ENCODE measurements at regions not wholly inside any gene's neighbourhood (a gene's known extent, or its start where the extent isn't known, plus 50 kb on each side); places are given as distances from the start of the nearest gene placed in this dataset.
A peak's percentile ranks its signal among the peaks of the same experiment; 100 is the strongest.

- CTCF ChIA-PET: no interaction called here
- Histone ChIP-seq H3K36me3 (ENCODE audit: control insufficient read depth in 1 of 2, insufficient read depth in 2 of 2, low read length in 2 of 2) (no peaks in the 10 kb centered on the region), H4K20me1 (ENCODE audit: insufficient read depth) (no peaks in the 10 kb centered on the region), H3K9ac (ENCODE audit: low read length) (no peak overlapping the region), H3K4me1 (ENCODE audit: control insufficient read depth in 1 of 2, insufficient read depth in 2 of 2, low read length in 2 of 2) (no peaks in the 10 kb centered on the region), H2AFZ (ENCODE audit: low read depth, low read length, poor library complexity, severe bottlenecking) (peak overlapping the region; percentile 56), H3K79me2 (ENCODE audit: insufficient read depth, low read length) (no peaks in the 10 kb centered on the region), H3K4me2 (ENCODE audit: low read length) (no peak overlapping the region), H3K4me3 (replicated peaks in 1 of 2; ENCODE audit: low read depth in 1 of 2, low read length in 2 of 2) (no peak overlapping the region), H3K9me2 (ENCODE audit: insufficient read depth) (no peaks in the 10 kb centered on the region), H3K9me3 (ENCODE audit: control insufficient read depth in 1 of 2, insufficient read depth in 1 of 2, low read depth in 1 of 2, low read length in 2 of 2) (no peaks in the 10 kb centered on the region), H3K27me3 (ENCODE audit: insufficient read depth, low read length) (no peaks in the 10 kb centered on the region), H3K27ac (ENCODE audit: low read depth, low read length) (no peak overlapping the region)
- ATAC-seq: no peak
- RAD21 ChIA-PET (ENCODE audit: low non-redundant PET in 1 of 2, low total read pairs in 2 of 2, uncharacterized antibody in 2 of 2, unreplicated experiment in 2 of 2): interaction anchor here in 1 of 2 experiments (0.6 kb wide), 1 partner anchor 89 kb away, joined by 3 read pairs; no protein-coding TSS in a partner anchor
- POLR2A ChIA-PET: no interaction called here
- intact Hi-C loops (cut with micrococcal nuclease): loop anchor here (5.0 kb wide), 1 partner anchor 236 kb away; no protein-coding TSS in a partner anchor
- TF ChIP-seq EZH2phosphoT487 (IDR thresholded peaks at IDR 0.05; ENCODE audit: borderline replicate concordance) (no peak), EZH2 (IDR thresholded peaks at IDR 0.05) (no peak), REST (IDR thresholded peaks at IDR 0.05; ENCODE audit: low read depth) (no peak), CEBPB (IDR thresholded peaks at IDR 0.05; ENCODE audit: low read depth) (no peak), SRF (IDR thresholded peaks at IDR 0.05; ENCODE audit: low read depth) (no peak), POLR2A (IDR thresholded peaks at IDR 0.05; ENCODE audit: borderline replicate concordance, extremely low read depth, insufficient read depth, insufficient read length) (no peak)
- DNase-seq (ENCODE audit: low read depth, low spot score): no peak
- no TSS peak for BruUV-seq (replicated peaks)
Measured at GRCh38 chr5:103941596-103941995, 379.0 kb upstream of the NUDT12 start.

- no peaks in the 10 kb centered on the region for H3K9me3 ChIP-seq (ENCODE audit: control insufficient read depth in 1 of 2, insufficient read depth in 1 of 2, low read depth in 1 of 2, low read length in 2 of 2)
- H3K27me3 ChIP-seq (ENCODE audit: insufficient read depth, low read length): no peaks in the 10 kb centered on the region
- no peak overlapping the region for H3K9ac ChIP-seq (ENCODE audit: low read length)
- 0 out of 2 replicates have a peak, but pooled peaks cover 3% of the 10 kb centered on the region for H3K9me2 ChIP-seq (ENCODE audit: insufficient read depth)
- TF ChIP-seq RAD21 (IDR thresholded peaks at IDR 0.05; ENCODE audit: low read depth) (no peak), YY1 (IDR thresholded peaks at IDR 0.05; ENCODE audit: extremely low read depth, insufficient replicate concordance, low read depth, low read length) (no peak)
- no peaks in the 10 kb centered on the region for H4K20me1 ChIP-seq (ENCODE audit: insufficient read depth)
- H3K4me2 ChIP-seq (ENCODE audit: low read length): no peak overlapping the region
- ChIA-PET CTCF (no interaction called here), RAD21 (ENCODE audit: low non-redundant PET in 1 of 2, low total read pairs in 2 of 2, uncharacterized antibody in 2 of 2, unreplicated experiment in 2 of 2) (no interaction called here), POLR2A (no interaction called here)
- no peak overlapping the region for H3K27ac ChIP-seq (ENCODE audit: low read depth, low read length)
- H3K4me3 ChIP-seq (replicated peaks in 1 of 2; ENCODE audit: low read depth in 1 of 2, low read length in 2 of 2): no peak overlapping the region
- ATAC-seq: no peak
- intact Hi-C loops (cut with micrococcal nuclease): no loop called here
- no TSS peak for BruUV-seq (replicated peaks)
- no peaks in the 10 kb centered on the region for H3K79me2 ChIP-seq (ENCODE audit: insufficient read depth, low read length)
- H3K36me3 ChIP-seq (ENCODE audit: control insufficient read depth in 1 of 2, insufficient read depth in 2 of 2, low read length in 2 of 2): no peaks in the 10 kb centered on the region
- peak overlapping the region; percentile 58 for H2AFZ ChIP-seq (ENCODE audit: low read depth, low read length, poor library complexity, severe bottlenecking)
- no peaks in the 10 kb centered on the region for H3K4me1 ChIP-seq (ENCODE audit: control insufficient read depth in 1 of 2, insufficient read depth in 2 of 2, low read length in 2 of 2)
- no peak for DNase-seq (ENCODE audit: low read depth, low spot score)
Measured at GRCh38 chr5:103938146-103938695, 375.6 kb upstream of the NUDT12 start.

Data from HCT116 (cell line).